HUES6 (cell line): ENCODE measurements at regions not wholly inside any gene's neighbourhood (a gene's known extent, or its start where the extent isn't known, plus 50 kb on each side); places are given as distances from the start of the nearest gene placed in this dataset.
"Not testable (repeated sequence)": the region's sequence is repeated elsewhere in the genome, so short reads cannot be mapped to it uniquely, and the experiment has no call there.

Source experiments
- H3K27ac ChIP-seq: 2 replicates; pipeline ENCODE4 v1.7.0; 2013; ENCODE audit warnings: low read depth, mild to moderate bottlenecking, low read length, inconsistent platforms
- H3K27me3 ChIP-seq: 2 replicates; pipeline ENCODE4 v1.6.1; 2013; ENCODE audit warnings: low read length; ENCODE audit not compliant: control insufficient read depth, insufficient read depth
- H3K36me3 ChIP-seq: 2 replicates; pipeline ENCODE4 v1.6.1; 2013; ENCODE audit warnings: low read length; ENCODE audit not compliant: control insufficient read depth, insufficient read depth
- H3K4me1 ChIP-seq: 2 replicates; pipeline ENCODE4 v1.6.1; 2013; ENCODE audit warnings: low read length; ENCODE audit not compliant: control insufficient read depth, insufficient read depth
- H3K4me3 ChIP-seq: 2 replicates; pipeline ENCODE4 v1.5.1; 2013; ENCODE audit warnings: low read depth, low read length
- H3K9ac ChIP-seq: one replicate; pipeline ENCODE4 v1.6.1; 2013; ENCODE audit warnings: mild to moderate bottlenecking, low read length
- H3K9me3 ChIP-seq: 2 replicates; pipeline ENCODE4 v1.6.1; 2013; ENCODE audit warnings: low read depth, low read length; ENCODE audit not compliant: control insufficient read depth, insufficient read depth

DNA sequence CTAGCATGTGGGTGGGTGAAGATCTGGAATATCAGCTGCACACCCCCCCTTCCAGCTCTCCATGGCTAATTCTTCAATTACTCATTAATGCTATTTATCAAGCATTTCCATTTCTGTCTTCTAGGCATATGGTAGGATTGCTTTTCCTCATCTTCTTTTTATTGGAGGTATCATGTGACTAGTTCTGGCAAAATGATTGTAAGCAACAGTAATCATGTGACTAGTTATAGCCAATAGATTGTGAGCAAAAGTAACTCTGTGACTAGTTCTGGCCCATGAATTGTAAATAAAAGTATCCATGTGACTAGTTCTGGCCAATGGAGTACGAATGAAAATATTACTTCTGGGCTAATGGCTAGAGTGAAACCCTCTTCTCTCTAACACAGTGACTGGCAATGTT, 107.0 kb upstream of the TMEM132E start:
- H3K27me3 ChIP-seq = peaks cover 2% of the 10 kb centered on the region; the same call in 1 of the 2 replicates
- no peak overlapping the region for H3K9ac ChIP-seq
- H3K36me3 ChIP-seq = no peaks in the 10 kb centered on the region
- no peak overlapping the region for H3K4me3 ChIP-seq
- H3K4me1 ChIP-seq = no peaks in the 10 kb centered on the region
- H3K9me3 ChIP-seq = no peaks in the 10 kb centered on the region
- H3K27ac ChIP-seq = no peak overlapping the region

DNA sequence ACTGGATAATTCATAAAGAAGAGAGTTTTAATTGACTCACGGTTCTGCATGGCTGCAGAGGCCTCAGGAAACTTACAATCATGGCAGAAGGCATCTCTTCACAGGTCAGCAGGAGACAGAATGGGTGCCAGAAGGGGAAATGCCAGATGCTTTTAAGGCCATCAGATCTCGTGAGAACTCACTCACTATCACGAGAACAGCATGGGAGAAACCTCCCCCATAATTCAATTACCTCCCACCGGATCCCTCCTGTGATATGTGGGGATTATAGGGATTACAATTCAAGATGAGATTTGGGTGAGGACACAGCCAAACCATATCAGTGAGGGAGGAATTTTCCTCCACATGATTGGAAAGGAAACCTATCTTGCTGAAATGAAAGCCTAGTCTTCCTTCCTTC, 108.1 kb upstream of the TMEM132E start:
- not testable (repeated sequence) for H3K9ac ChIP-seq

DNA sequence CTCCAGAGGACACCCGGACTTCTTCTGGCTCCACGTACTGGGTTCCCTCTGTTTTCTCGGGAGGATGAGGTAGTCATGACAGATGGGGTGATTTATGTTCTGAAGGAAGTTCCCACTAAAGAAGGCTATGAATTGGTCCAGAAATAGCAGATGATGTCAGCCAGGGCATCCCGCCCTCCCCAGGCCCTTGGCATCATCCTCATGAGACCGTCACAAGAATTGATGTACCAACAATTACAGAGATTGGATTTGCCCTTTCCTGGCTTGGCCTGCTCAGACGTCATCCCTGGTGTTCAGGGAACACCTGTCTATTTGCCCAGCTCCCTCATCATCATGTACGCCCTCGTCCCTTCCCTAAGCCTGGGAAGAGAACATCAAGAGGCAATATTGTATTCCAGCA, 102.8 kb upstream of the CCL1 start:
- no peak overlapping the region for H3K27ac ChIP-seq
- H3K4me1 ChIP-seq = no peaks in the 10 kb centered on the region
- no peak overlapping the region for H3K4me3 ChIP-seq
- no peak overlapping the region for H3K9ac ChIP-seq
- H3K27me3 ChIP-seq = peaks cover 10% of the 10 kb centered on the region; the same call in 1 of the 2 replicates
- no peaks in the 10 kb centered on the region for H3K36me3 ChIP-seq
- no peaks in the 10 kb centered on the region for H3K9me3 ChIP-seq

More for the DNA sequence above, 108.1 kb upstream of the TMEM132E start:
- not testable (repeated sequence) for H3K4me3 ChIP-seq, H3K27ac ChIP-seq, H3K27me3 ChIP-seq, H3K4me1 ChIP-seq, H3K9me3 ChIP-seq, H3K36me3 ChIP-seq

DNA sequence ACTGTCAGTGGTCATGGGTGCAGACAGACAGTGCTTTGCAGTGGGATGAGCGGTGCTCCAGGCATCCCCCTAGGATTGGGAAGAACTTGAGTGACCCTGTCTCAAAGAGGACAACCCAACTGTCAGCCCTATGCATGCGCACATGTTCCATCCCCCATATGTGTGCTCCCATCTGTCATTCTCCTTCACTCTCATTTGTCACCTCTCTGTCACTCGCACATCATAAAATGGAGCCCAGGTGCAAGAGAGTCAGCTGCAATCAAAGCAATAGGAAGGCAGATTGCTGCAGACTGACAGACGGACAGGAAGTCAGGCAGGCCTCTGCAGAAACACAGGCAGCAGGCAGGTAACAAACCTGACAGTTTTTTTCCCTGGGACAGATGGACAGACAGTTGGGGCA, 101.8 kb upstream of the CCL1 start:
- Histone ChIP-seq H3K4me3 (no peak overlapping the region), H3K9me3 (no peaks in the 10 kb centered on the region), H3K27ac (no peak overlapping the region), H3K9ac (no peak overlapping the region), H3K4me1 (no peaks in the 10 kb centered on the region), H3K27me3 (peaks cover 12% of the 10 kb centered on the region; the same call in 1 of the 2 replicates), H3K36me3 (no peaks in the 10 kb centered on the region)

DNA sequence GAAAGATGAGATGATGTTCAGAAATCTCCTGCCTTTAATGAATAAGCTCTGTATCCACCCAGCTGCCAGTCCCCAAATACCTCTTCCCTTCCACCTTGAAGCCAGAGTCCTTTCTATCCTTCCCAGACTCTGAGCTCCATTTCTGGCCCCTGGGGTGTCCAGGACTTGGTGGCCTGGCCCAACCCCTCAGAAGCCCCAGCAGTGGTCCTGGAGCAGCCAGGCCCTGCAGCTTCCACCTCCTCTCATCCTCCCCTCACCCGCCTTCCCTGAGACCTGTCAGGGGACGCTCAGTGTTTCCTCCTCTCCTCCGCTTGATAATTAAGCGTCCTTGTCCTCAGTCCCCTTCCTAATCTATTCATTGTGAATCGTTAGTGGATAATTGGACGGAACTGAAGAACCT, 95.2 kb upstream of the CCL1 start:
- Histone ChIP-seq H3K4me1 (no peaks in the 10 kb centered on the region), H3K36me3 (no peaks in the 10 kb centered on the region), H3K9me3 (no peaks in the 10 kb centered on the region), H3K9ac (no peak overlapping the region), H3K4me3 (no peak overlapping the region), H3K27me3 (peaks cover 19% of the 10 kb centered on the region; the same call in 1 of the 2 replicates), H3K27ac (no peak overlapping the region)

DNA sequence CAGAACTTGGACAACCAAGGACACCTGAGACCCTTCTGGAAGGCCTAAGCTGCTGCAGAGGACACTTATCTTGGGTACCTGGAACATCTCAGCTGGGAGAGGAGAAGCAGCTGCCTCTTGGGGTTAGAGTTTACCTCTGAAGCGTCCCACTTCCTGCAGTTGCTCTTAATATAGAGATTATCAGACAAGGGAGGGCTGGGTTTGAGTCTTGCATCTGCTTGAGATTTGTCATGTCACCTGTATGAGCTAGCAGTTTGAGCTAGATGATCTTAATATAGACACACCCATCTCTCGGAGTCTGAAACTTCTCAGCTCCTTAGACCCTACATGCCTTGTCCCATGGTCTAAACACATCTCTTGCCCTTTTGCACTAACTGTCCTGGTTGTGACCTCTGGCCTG, 93.1 kb upstream of the CCL1 start:
- no peak overlapping the region for H3K27ac ChIP-seq

DNA sequence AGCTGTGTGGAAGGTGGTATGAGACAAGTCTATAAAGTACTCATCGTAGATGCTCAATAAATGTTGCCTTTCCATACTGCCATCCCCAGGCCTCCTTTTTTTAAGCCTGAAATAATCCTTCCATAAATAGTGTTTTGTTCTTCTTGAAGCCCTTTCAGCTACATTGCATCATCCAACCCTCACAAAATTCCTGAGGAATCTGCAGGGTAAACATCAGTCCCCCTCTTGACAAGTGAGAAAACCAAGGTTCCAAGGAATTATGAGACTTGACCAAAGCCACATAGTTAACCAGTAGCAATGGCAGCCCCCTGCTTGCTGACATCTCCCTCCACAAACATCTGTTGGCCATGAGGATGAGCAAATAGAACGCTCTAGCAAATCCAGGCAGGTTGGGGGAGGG, 89.7 kb upstream of the CCL1 start:
- no peak overlapping the region for H3K4me3 ChIP-seq

More for the DNA sequence above, 93.1 kb upstream of the CCL1 start:
- Histone ChIP-seq H3K4me3 (no peak overlapping the region), H3K27me3 (peaks cover 21% of the 10 kb centered on the region; the same call in 1 of the 2 replicates), H3K9ac (no peak overlapping the region), H3K4me1 (no peaks in the 10 kb centered on the region), H3K36me3 (no peaks in the 10 kb centered on the region), H3K9me3 (no peaks in the 10 kb centered on the region)

DNA sequence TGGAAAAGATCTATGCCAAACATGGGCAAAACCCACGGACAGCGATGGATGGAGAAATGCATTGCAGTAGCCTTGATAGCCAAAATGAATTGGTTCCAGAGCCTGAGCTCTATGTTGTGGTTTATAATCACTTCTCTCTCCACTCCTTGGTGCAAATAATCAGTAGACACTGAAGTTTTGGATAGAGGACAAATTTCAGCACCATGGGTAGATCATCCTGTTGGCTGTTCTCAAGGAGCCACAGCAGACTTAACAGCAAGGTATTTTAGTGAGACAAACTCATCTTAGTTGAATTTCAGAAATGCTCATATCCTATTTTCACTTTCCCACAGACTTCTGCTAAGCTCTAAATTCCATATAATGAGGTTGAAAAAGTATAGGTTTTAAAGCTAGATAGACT, 88.3 kb upstream of the CCL1 start:
- Histone ChIP-seq H3K9ac (no peak overlapping the region), H3K9me3 (no peaks in the 10 kb centered on the region), H3K4me3 (no peak overlapping the region), H3K27me3 (peaks cover 20% of the 10 kb centered on the region; the same call in 1 of the 2 replicates), H3K4me1 (no peaks in the 10 kb centered on the region), H3K27ac (no peak overlapping the region), H3K36me3 (no peaks in the 10 kb centered on the region)

More for the DNA sequence above, 89.7 kb upstream of the CCL1 start:
- Histone ChIP-seq H3K36me3 (no peaks in the 10 kb centered on the region), H3K4me1 (no peaks in the 10 kb centered on the region), H3K27ac (no peak overlapping the region), H3K27me3 (peaks cover 26% of the 10 kb centered on the region; the same call in 1 of the 2 replicates), H3K9me3 (no peaks in the 10 kb centered on the region), H3K9ac (no peak overlapping the region)

DNA sequence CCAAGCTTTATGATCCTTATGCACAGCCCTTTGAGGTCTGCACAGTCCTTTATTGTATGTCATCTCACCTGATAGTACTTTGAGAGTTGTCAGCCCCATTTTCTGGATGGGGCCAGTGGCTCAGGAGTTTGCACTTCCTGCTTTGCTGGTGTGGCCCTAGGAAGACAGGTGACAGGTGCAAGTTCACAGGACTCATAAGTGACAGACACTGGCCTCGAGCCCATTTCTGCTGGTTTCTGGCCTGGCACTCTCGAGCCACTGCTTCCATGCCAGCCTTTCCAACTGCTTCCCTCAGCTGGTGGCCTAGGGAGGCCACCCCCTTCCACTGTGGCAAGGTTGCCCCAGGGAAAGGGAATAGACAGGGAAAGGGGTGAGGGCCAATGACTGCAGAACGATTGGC, 84.4 kb upstream of the CCL1 start:
- H3K4me3 ChIP-seq = no peak overlapping the region
- H3K27me3 ChIP-seq = peaks cover 19% of the 10 kb centered on the region; the same call in 1 of the 2 replicates
- no peaks in the 10 kb centered on the region for H3K36me3 ChIP-seq
- no peak overlapping the region for H3K27ac ChIP-seq
- no peaks in the 10 kb centered on the region for H3K9me3 ChIP-seq
- H3K9ac ChIP-seq = no peak overlapping the region
- H3K4me1 ChIP-seq = peaks cover 3% of the 10 kb centered on the region; the same call in 1 of the 2 replicates

DNA sequence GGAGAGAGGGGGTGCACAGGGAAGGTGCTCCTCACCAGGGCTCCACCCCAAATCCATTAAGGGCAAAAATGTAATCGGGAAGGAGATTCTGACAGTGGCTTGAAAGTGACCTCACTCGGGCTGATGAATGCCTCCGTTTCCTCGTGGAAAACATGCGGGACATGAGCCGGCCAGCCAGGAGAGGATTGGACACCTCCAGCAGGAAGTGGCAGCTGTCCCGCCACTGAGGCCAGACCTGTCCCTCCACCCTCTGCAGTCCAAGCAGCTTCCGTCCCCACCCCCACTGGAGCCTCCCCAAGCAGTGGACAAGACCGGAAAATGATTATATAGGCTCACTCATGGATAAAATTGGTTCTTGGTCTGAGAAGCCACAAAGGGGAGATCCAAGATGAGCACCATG, 82.1 kb upstream of the CCL1 start:
- peaks cover 3% of the 10 kb centered on the region; the same call in 1 of the 2 replicates for H3K4me1 ChIP-seq
- H3K4me3 ChIP-seq = no peak overlapping the region
- peaks cover 19% of the 10 kb centered on the region; the same call in 1 of the 2 replicates for H3K27me3 ChIP-seq
- no peaks in the 10 kb centered on the region for H3K9me3 ChIP-seq
- H3K27ac ChIP-seq = no peak overlapping the region
- no peaks in the 10 kb centered on the region for H3K36me3 ChIP-seq
- H3K9ac ChIP-seq = no peak overlapping the region

DNA sequence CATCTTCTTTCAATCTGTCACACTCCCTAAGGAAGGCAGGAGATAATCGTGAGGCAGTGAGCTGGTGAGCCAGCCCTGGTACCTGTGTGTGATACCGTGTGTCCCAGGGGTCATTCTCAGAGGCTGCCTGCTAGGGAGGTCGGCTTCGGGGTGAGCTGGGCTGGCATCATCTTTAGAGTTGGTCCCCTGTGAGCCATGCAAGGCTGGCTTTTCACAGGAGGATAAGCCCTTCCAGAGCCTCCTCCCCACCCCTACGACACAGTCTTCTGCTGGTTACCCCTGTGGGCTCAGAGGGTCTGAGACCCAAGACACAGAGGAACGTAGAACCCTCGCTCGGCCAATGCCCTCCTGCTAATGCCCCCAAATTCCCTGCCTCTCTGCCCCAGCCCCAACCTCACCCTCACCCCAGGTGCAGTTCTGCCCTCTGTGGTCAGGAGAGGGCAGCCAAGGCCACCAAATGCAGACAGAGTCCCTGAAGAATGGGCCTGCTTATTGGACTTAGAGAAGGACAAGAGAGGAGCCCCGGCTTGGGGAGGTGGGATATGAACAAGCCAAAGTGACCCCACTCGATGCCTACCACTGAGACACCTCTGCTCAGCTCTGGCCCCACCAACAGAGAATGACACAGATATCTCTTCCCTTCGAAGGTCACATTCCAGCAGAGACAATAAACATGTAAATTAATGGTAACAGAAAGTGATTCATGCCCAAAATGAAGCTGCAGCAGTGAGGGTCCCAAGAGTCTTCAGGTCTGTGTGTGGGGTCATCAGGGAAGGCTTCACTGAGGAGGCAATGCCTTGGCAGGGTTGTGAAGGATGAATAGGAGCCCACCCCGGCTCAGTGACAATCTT, 80.8 kb upstream of the CCL1 start:
- Histone ChIP-seq H3K4me3 (no peak overlapping the region), H3K4me1 (peaks cover 3% of the 10 kb centered on the region; the same call in 1 of the 2 replicates), H3K9me3 (no peaks in the 10 kb centered on the region), H3K9ac (no peak overlapping the region), H3K27me3 (peaks cover 14% of the 10 kb centered on the region; the same call in 1 of the 2 replicates), H3K36me3 (no peaks in the 10 kb centered on the region), H3K27ac (no peak overlapping the region)
